DMS 273 (cell line): ENCODE measurements at regions not wholly inside any gene's neighbourhood (a gene's known extent, or its start where the extent isn't known, plus 50 kb on each side); places are given as distances from the start of the nearest gene placed in this dataset.

Source experiments
- DNase-seq: peaks from one replicate; lab custom pipeline; 2025; ENCODE audit not compliant: unreplicated experiment; lab: John Stamatoyannopoulos, UW

DNA sequence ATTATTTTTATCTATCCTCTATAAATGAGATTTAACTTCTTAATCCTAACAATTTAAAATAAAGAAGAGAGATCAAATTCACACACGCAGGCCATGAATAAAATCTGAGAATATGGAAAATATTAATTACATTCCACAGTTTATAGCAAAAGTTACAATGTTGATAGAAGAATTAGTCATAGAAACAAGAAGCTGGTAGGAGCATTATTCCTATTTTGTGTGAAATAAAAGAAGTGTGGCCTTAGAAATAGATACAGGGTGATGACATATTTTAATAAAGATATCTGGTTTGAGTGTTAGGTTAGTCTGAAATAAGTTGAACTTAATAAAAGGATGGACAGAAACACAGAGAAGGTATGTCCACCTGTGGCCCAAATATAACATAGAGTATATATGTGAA lies 790.4 kb upstream of the NUDT12 start:
- DNase-seq: no peak

DNA sequence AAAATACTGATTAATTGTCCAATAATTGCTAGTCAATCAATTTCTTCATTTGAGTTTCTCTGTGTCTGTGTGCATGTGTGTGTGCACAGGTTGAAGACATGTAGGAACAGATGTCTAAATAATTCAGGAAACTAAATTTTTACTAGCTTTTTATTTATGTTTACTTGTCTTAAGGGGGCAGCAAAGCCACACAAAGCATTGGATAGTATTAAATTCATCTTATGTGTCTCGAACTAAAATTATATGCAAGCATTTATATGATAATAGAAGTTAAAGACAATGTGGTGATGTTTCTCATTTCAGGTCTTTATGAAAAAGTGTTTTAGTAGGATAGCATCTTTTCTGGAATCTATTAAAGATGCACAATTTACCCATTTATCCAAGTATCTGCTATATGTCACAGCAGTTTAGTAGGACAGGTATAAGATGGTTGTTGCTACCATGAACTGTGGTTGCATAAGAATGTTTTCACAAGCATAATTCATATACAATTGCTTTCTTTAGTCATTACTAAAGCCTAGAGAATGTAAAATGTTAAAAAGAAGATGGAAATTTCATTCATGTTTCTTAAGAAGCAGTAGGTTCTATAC lies 784.6 kb upstream of the NUDT12 start:
- peak; percentile 52 for DNase-seq

DNA sequence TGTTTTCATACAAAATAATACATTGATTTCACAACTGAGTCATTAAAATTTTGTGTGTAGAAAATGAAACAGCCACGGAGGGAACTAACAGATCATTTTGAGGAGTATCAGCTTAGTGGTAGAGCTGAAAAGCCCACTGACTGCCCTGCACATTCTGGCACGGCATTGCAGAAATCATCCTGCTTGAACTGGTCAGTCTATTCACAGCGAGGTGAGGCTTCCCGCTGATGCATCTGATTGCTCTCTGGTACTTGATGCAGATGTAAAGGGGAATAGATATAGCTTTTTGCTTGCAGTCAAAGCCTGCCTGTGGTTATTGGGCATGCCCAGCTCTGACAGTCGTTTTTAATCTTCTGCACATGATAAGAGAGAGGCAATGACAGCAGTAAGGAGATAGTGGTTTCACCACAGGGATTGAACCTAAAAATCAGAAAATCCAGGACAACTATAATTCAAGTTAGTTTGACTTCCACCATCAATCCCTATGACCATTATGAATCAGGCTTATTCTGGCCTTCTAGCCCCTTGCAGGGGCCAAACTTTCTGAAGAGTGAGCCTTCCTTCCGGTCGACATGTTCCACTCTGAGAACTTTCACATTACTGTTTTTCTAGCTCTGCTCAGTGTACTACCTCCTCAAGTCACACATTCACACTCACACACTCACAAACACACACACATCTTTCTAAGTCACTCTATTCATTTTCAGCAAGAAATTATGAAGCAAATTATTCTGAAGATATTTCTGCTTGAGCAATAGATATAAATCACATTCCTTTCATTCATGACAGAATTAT lies 782.8 kb upstream of the NUDT12 start:
- DNase-seq: no peak

DNA sequence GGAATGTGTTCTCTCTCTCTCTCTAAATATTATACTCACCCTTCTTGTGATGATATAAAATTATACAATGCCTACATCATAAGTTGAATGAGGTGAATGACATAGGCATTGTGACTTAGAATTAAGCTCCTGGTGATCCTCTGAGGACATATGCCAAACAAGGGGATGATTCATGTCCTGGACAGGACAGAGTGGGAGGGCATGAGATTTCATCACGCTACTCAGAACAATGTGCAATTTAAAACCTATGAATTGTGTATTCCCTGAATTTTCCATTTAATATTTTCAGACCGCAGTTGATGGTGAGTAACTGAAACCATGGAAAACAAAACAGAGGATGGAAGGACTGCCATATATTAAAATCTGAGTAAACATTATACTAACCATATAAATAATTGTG lies 782.2 kb upstream of the NUDT12 start:
- no peak for DNase-seq

DNA sequence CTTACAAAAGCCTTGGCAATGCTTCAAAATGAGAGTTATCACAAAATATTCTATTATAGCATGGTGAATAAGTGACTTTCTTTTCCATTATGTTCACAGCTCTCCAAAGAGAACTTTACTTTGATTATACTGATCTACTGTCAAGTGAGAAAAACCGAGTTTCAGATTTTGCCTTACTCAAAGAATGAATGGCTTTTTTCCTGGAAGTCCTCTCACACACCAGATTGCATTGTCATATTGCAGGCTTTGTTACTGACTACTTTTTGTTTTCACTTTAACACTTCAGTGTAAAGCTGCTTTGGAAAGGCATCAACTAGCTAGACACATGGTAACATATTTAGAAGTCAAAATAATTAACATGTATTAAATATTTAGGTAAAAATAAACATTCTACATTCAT lies 765.2 kb upstream of the NUDT12 start:
- DNase-seq: no peak

DNA sequence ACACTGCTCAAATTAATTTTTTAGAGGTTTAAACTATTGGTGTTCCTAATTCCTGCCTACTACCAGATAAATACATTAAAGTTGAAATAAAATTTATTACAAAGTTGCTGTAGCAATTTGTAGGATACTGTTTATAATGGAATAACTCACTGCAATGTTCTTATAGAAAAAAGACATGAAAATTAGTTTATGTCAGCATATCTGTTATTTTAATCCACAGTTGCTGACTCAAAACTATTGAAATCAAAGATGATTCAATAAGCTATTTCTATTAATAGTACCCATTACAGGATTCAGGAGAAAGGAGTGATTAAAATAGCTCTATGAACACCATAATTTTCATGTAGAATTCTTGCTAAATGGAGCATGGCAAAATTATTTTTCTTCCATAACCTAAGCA lies 764.4 kb upstream of the NUDT12 start:
- no peak for DNase-seq

DNA sequence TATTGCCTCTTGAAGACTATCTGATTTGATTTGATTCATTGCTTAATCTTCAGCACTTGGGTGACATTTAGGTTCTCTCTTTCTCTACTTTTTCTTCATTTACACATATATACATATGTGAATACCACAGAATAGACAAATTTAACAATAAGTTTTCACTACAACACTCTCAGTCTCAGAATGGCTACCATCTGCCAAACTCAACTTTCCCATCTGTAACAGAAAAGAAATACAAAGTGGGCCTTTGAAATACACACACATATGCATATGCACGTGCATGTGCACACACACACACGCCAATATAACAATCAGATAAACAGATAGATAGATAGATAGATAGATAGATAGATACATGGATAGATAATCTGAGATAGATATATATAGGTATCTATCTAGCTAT lies 762.8 kb upstream of the NUDT12 start:
- no peak for DNase-seq

DNA sequence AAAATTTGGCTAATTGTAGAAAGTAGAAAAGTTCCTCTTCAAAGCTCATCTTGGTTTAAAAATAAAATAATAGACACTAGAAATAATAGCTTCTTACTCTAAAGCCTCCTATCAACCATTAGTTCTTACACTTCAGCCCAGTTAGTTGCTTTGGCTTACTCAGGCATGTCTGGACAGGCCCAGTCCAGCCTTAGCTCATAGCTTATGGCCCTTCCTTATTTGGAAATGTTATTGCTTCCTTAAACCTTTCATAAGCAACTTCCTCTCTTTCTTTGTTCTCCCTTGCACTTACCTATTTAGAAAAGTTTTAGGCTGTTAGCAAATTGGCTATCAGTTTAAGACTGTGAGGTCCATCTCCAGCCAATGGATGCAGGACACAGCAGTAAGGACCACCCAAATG lies 754.1 kb upstream of the NUDT12 start:
- peak; percentile 17 for DNase-seq

DNA sequence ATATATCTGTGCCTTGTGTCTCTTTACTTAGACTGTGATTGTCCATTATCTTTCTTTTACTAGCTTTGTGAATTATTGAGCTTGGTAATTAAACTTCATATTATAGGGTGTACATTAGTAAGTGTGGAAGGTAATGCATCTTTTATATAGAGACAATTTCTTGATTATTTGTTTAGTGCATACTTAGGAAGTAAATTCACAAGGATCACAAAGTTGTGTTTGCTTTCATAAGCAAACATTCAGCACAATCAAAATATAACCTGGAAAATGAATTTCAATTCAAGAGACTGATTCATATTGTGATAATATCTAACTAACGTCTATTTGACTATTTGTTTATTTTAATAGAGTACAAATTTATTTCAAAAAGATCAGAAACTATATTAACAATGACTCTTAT lies 749.9 kb upstream of the NUDT12 start:
- no peak for DNase-seq

DNA sequence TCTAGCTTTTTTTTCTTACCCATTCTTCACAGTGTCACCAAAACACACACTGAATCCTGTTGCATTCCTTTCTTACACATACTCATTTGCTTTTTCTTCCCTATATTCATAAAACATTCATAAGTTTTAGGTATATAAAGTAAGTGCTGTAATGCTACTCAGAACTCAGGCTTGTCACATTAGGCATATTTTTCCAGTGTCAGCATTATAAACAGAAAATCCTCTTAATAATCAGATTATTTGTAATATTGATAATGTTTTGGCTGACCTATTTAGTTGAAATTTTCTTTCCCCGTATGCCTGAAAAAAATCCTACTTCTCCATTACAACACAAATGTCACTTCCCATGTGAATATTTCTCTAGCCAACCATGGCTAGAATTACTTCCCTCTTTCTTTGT lies 743.0 kb upstream of the NUDT12 start:
- DNase-seq: no peak

DNA sequence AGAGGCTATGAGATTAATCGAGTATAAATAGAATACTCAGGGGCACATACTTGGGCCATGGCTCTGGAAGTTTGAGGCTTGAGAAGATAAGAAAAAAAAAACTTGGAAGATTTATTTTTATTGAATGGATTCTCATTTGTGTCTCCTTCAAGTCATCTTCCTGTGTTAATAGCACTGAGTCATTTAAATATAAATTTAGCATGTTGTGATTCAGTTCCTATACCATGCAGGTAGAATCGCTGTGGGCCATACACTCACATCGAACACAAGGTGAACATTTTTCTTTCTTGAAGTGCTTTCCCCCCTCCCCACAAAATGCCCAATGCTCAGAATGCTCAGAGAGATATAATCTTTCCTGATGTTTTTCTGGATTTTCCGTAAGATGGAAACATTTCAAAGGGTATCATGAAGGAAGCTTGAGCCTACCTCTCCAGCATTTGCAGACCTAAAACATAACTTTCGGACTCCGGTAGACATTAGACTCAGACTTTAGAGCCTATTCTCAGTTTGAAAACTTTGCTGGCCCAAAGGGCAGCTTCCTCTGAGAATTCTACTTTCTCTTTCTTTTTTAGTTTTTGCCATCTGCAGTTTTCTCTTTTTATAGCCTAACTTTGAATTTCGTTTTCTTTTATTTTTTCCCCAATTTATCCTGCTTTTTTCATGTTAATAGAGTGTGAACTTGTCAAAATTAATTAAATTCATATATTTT lies 737.6 kb upstream of the NUDT12 start:
- DNase-seq: no peak

DNA sequence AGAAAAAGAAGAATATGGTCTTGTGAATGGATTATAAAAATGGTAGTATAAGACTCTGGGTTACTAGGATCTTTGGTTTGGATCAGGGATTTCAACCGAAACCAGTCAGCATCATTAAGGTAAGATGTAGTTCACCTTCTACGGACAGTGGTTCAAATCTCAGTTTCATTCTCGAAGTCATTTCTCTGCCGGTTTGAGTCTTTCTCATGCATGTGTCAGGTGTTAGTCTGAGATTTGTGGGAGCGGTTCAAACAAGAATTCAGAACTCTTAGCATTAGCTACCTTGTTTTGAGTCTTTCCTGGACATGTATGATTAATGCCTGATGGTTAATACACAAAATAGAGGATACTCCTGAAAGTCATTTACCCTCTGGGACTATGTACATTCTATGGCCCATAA lies 735.9 kb upstream of the NUDT12 start:
- no peak for DNase-seq

DNA sequence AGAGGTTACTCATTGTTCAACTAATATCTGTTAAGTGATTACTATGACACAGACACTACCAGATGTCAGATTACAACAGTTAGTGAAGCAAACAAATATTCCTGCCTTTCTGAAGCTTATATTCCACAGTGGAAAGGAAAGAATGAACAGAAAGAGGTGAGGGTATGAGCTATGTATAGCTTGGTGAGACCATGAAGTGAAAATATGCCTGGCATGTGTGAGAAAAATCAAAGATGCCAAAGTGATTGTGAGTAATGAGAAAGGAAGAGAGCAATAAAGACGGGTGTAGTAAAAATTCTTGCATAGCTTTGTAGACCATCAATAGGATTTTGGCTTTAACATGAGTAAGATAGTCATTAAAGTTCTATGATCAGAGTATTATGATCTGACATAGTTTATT lies 734.5 kb upstream of the NUDT12 start:
- no peak for DNase-seq

DNA sequence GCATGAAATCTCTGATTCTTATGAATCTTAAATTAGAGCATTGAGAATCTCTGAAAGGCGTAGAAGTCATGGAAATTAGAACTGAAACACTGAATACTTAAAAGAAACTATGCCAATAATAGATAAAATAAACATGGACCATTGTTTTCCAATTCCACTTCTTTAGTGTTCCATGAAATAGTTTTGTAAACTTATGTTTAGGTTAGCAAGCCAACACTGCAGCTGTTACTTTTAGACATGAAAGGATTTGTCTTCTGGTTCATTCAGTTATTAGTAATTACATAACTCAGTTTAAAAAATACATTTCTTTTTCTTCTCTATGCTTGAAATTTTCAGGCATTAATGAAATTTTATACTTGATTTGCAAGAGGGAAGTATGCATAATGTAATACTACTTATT lies 733.4 kb upstream of the NUDT12 start:
- no peak for DNase-seq

DNA sequence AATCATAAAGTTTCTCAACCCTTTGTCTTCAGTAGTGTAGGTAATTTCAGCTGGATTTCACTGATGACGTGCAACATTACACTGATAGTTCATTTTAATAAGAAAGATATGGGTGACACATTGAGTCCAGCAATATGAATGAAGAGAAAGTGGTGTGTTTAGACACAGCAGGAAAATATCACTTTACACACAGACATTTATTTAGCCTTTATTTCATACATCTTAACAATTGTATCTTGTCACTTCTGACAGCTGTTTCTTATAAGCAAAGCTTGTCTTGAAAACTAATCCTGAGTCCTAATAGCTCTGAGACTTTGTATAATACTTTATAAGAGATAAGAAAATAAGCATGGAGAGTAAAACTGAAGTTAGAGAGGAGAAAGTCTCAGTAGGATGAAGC lies 720.5 kb upstream of the NUDT12 start:
- no peak for DNase-seq

DNA sequence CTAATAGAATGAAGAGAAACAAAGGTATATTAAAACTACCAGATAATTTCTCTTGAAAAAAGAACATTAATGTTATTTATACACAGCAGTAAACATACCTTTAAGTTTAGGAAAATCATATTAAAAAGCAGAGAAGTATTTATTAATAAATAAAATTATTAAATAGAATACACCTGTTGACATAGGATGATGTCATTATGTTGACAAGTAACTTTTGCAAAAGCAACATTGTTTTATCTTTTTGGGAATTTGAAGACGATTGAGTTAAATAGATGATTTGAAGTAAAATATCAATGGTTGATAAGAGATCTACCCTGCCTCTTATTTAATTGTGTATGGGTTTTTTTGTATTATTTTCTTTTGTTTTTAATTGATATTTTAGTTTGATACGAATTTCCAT lies 711.1 kb upstream of the NUDT12 start:
- no peak for DNase-seq

DNA sequence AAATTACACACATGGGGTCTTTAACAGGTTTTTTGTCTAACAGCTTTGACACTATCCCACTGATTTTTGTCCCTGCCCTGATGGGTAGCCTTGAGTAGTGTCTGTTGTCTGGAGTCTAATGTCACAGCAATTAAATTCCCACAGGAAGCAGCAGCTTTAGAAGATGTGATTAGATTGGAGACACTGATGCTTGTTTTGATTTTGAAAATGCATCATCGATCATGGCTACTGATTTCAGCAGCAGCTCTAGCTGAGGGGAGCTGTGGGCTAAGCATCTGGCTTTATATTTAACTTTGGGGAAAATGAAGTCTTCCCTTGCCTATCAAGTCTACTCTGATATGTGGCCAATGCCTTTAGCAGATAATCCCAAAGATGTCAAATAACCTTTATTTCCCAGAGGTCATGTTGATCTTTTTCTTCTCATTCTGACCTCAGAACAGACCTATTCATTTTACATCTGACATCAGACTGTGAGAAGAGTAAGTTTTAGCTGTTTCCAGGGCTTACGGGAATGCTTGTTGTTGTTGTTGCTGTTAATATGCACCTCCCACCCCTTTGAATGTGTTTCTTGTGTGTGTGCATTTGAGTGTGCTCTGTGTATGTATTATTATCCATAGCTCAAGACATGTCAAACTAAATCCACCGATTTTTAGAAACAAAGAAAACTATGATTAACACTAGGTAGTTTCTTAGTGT lies 704.9 kb upstream of the NUDT12 start:
- DNase-seq: no peak

DNA sequence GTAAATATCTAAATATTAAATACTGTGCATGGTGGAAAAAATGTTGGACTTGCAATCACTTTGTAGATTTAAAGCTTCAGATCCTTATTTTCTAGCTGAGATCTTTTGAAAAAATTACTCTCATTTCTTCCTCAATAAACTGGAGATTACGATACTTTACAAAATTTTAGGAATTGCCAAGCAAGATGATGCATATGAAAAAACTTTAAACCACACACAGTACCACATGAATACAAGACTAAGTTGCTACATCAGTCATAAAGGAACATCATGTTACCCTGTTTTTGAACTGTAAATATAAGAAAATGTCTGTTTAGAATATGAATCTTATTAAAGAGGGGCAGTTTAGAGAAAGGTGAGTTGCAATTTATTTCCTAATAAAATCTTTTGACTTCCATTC lies 703.6 kb upstream of the NUDT12 start:
- no peak for DNase-seq

DNA sequence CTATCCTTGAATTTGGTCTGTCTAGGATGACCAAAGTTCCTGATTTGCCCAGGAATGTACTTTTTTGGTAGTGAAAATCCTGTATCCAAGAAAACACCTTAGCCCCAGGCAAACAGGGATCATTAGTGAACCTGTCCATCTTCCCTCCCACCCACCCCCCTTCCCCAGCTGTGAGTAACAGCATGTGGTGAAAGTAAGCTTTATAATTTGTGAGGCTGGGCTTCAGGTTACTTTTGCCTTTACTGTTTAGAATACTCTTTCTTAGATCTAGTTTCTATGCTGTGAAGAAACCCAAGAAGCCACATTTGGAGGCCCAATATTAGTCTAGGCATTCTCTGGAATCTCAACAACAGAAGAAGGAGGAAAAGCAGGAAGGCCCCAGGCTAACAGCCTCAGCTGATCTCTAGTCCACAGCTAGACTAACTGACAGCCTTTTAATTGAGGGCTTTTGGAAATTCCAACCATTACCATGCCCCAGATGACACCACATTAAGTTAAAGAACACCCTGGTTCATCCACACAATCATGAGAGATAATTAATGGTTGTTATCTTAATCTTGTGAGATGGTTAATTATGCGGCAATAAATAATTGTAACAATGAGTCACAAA lies 703.0 kb upstream of the NUDT12 start:
- DNase-seq: peak; percentile 30

DNA sequence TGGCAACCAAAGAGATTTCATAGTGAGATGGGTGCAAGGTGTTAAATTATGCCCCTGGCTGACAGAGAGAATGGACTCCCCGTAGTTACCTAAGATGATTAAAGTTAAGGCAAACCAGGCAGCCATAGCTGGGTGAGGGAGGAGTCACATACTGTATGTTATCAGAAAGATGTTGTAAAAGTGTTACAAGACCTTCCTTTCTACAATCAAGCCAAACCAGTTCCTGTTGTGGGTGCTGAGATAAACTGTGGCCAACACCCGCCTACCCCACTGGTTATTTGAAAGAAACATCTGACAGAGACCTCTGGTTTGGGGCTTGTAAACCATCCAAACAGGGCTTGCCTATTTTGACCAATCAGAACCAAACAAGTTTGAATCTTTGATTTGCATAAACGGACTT lies 684.7 kb upstream of the NUDT12 start:
- no peak for DNase-seq

DNA sequence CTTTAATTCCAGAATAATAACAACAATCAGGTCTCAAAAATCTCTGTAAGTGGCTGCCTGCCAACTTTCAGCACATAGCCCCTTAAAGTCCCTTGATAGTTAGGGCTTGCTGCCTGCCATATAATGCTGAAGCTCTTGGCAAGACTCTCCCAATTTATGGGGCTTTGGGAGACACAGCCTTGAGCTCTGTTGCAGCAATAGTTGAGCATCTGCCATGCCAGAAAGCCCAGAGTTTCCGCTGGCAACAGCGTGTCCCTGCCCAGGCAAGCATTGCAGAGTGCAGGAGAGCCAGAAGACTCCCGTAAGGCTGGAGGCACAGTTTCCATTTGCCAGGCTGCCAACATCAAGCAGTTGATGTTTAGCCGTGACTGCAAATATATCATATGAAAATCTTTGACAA lies 678.5 kb upstream of the NUDT12 start:
- DNase-seq: peak; percentile 89
